Gastroesophageal sphincter (tissue), 3 donors: ENCODE measurements at regions not wholly inside any gene's neighbourhood (a gene's known extent, or its start where the extent isn't known, plus 50 kb on each side); places are given as distances from the start of the nearest gene placed in this dataset.

ENCODE experiments used
- POLR2A ChIP-seq, 2 donors: fragments of 450-650 bp; IDR thresholded peaks; one replicate each; pipeline ENCODE4 v1.6.1; 2017; ENCODE audit warnings: antibody characterized with exemption in 2 of 2, mild to moderate bottlenecking in 2 of 2, moderate library complexity in 1 of 2
- POLR2AphosphoS5 ChIP-seq: sonication (generic); formaldehyde crosslinking; IDR thresholded peaks from one replicate; pipeline ENCODE4 v1.6.1; 2017; ENCODE audit warnings: antibody characterized with exemption
- TF ChIP-seq, protein P1 (sequence below), 4 experiments: fragments of 200-600 bp in 2 of 4; fragments of 450-650 bp in 2 of 4; sonication (generic) in 1 of 4; IDR thresholded peaks; one replicate each; pipeline ENCODE4 v1.5.1; 2017 to 2019; ENCODE audit warnings: antibody characterized with exemption in 4 of 4, mild to moderate bottlenecking in 2 of 4, moderate library complexity in 2 of 4

DNA sequence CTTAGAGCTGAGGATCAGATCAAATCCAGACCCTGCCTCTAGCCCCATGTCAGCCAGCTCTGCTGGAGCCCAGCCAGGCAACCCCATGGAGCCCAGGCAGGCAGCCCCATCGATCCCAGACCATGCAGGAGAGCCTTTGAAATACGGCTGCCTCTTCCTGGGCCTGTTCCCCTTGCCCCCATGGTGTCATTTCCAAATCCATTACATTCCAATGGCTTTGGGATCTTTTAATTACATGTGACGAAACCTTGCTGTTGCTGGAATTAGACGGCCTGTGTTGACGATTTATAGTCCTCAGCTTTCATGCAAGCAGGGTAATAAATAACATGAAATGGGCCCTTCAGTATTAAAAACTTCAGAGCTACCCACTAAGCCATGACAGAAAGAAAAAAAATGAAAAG lies 75.8 kb upstream of the SLC14A2 start:
- TF ChIP-seq, protein P1, sequence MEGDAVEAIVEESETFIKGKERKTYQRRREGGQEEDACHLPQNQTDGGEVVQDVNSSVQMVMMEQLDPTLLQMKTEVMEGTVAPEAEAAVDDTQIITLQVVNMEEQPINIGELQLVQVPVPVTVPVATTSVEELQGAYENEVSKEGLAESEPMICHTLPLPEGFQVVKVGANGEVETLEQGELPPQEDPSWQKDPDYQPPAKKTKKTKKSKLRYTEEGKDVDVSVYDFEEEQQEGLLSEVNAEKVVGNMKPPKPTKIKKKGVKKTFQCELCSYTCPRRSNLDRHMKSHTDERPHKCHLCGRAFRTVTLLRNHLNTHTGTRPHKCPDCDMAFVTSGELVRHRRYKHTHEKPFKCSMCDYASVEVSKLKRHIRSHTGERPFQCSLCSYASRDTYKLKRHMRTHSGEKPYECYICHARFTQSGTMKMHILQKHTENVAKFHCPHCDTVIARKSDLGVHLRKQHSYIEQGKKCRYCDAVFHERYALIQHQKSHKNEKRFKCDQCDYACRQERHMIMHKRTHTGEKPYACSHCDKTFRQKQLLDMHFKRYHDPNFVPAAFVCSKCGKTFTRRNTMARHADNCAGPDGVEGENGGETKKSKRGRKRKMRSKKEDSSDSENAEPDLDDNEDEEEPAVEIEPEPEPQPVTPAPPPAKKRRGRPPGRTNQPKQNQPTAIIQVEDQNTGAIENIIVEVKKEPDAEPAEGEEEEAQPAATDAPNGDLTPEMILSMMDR (IDR thresholded peaks at IDR 0.05), result no peak
- TF ChIP-seq POLR2AphosphoS5 (no peak), POLR2A (IDR thresholded peaks at IDR 0.05) (no peak)
